DOHH2 (cell line): ENCODE measurements at regions not wholly inside any gene's neighbourhood (a gene's known extent, or its start where the extent isn't known, plus 50 kb on each side); places are given as distances from the start of the nearest gene placed in this dataset.

Experiments used
- H3F3A ChIP-seq: fragments of 200-600 bp; sonication (generic), shearing (Covaris generic); 2 replicates; pipeline ENCODE4 v1.6.0; 2016; ENCODE audit warnings: antibody characterized with exemption, mild to moderate bottlenecking; ENCODE audit not compliant: control insufficient read depth, insufficient read depth
- H3K27ac ChIP-seq: fragments of 200-600 bp; sonication (generic); 2 replicates; pipeline ENCODE4 v1.5.1; 2014; ENCODE audit warnings: low read depth, mild to moderate bottlenecking, low read length, moderate library complexity
- H3K27me3 ChIP-seq: fragments of 200-600 bp; sonication (generic); 2 replicates; pipeline ENCODE4 v1.6.1; 2014; ENCODE audit warnings: mild to moderate bottlenecking, low read length, mixed read lengths; ENCODE audit not compliant: control insufficient read depth
- H3K36me3 ChIP-seq: fragments of 200-600 bp; sonication (generic); 2 replicates; pipeline ENCODE4 v1.6.1; 2014; ENCODE audit warnings: mild to moderate bottlenecking, low read length, moderate library complexity, mixed read lengths; ENCODE audit not compliant: control insufficient read depth
- H3K4me1 ChIP-seq: fragments of 200-600 bp; sonication (generic); 2 replicates; pipeline ENCODE4 v1.6.1; 2014; ENCODE audit warnings: mild to moderate bottlenecking, low read length, mixed read lengths; ENCODE audit not compliant: control insufficient read depth
- H3K4me2 ChIP-seq: fragments of 200-600 bp; sonication (generic); 2 replicates; pipeline ENCODE4 v1.6.0; 2014; ENCODE audit warnings: mild to moderate bottlenecking, low read length, moderate library complexity
- H3K4me3 ChIP-seq: fragments of 200-600 bp; sonication (generic); 2 replicates; pipeline ENCODE4 v1.5.1; 2014; ENCODE audit warnings: mild to moderate bottlenecking, low read length, mixed read lengths
- H3K79me2 ChIP-seq: fragments of 200-600 bp; sonication (generic); 2 replicates; pipeline ENCODE4 v1.6.1; 2014; ENCODE audit warnings: mild to moderate bottlenecking, low read length, mixed read lengths; ENCODE audit not compliant: control insufficient read depth
- H3K9me2 ChIP-seq: fragments of 200-600 bp; sonication (generic); replicated peaks from 2 replicates; pipeline ENCODE4 v1.6.1; 2014; ENCODE audit warnings: mild to moderate bottlenecking, low read length, mixed read lengths; ENCODE audit not compliant: control insufficient read depth
- H3K9me3 ChIP-seq: fragments of 200-600 bp; sonication (generic); 2 replicates; pipeline ENCODE4 v1.6.1; 2014; ENCODE audit warnings: antibody characterized with exemption, low read length, mixed read lengths; ENCODE audit not compliant: control insufficient read depth, insufficient read depth
- H4K20me1 ChIP-seq: fragments of 200-600 bp; sonication (generic); 2 replicates; pipeline ENCODE4 v1.6.0; 2014; ENCODE audit warnings: low read depth, mild to moderate bottlenecking, antibody characterized with exemption, low read length, moderate library complexity; ENCODE audit not compliant: control insufficient read depth, insufficient read depth
- CTCF ChIP-seq: fragments of 200-600 bp; sonication (generic); IDR thresholded peaks from one replicate; pipeline ENCODE4 v1.5.1; 2014; ENCODE audit warnings: antibody characterized with exemption, mild to moderate bottlenecking, low read depth, low read length; ENCODE audit not compliant: poor library complexity, severe bottlenecking
- EZH2phosphoT487 ChIP-seq: fragments of 200-600 bp; sonication (generic); IDR thresholded peaks from 2 replicates; pipeline ENCODE4 v1.6.1; 2017; ENCODE audit warnings: borderline replicate concordance, mild to moderate bottlenecking, antibody characterized with exemption, low read length, moderate library complexity, mixed read lengths

DNA sequence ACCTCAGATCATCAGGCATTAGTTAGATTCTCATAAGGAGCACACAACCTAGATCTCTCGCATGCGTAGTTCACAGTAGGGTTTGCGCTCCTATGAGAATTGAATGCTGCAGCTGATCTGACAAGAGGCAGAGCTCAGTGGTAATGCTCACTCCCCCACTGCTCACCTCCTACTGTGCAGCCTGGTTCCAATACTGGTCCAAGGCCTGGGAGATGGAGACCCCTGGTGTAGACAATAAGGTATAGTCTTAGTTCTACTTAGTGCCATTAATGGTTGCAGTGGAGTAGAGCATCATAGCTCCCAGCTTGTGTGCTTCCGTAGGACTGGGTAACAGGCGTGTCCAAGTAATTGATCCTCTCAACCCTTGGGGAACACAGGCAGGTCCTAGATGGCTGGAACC is 70.4 kb upstream of the ANKRD55 start:
- Histone ChIP-seq H4K20me1 (no peaks in the 10 kb centered on the region), H3K79me2 (no peaks in the 10 kb centered on the region), H3K9me3 (no peaks in the 10 kb centered on the region), H3K4me2 (no peak overlapping the region), H3K27me3 (no peaks in the 10 kb centered on the region), H3F3A (no peaks in the 10 kb centered on the region), H3K4me3 (no peak overlapping the region), H3K4me1 (no peaks in the 10 kb centered on the region), H3K27ac (no peak overlapping the region), H3K36me3 (no peaks in the 10 kb centered on the region), H3K9me2 (no peaks in the 10 kb centered on the region)
- TF ChIP-seq CTCF (no peak), EZH2phosphoT487 (no peak)

- H3K4me1 ChIP-seq = no peaks in the 10 kb centered on the region
- TF ChIP-seq EZH2phosphoT487 (no peak), CTCF (no peak)
- no peak overlapping the region for H3K4me2 ChIP-seq
- no peaks in the 10 kb centered on the region for H3K9me3 ChIP-seq
- H3K27ac ChIP-seq = no peak overlapping the region
- no peaks in the 10 kb centered on the region for H3F3A ChIP-seq
- H3K79me2 ChIP-seq = no peaks in the 10 kb centered on the region
- no peaks in the 10 kb centered on the region for H3K9me2 ChIP-seq
- no peak overlapping the region for H3K4me3 ChIP-seq
- H4K20me1 ChIP-seq = no peaks in the 10 kb centered on the region
- H3K27me3 ChIP-seq = no peaks in the 10 kb centered on the region
- H3K36me3 ChIP-seq = no peaks in the 10 kb centered on the region
Observed at GRCh38 chr5:56302027-56302426, 68.9 kb upstream of the ANKRD55 start.

GRCh38 chr5:56301069-56301468 is 67.9 kb upstream of the ANKRD55 start:
- Histone ChIP-seq H3K4me2 (no peak overlapping the region), H3K9me2 (no peaks in the 10 kb centered on the region), H3K27ac (no peak overlapping the region), H3F3A (no peaks in the 10 kb centered on the region), H3K4me3 (no peak overlapping the region), H3K27me3 (no peaks in the 10 kb centered on the region), H3K4me1 (no peaks in the 10 kb centered on the region), H3K36me3 (no peaks in the 10 kb centered on the region), H3K79me2 (no peaks in the 10 kb centered on the region), H3K9me3 (no peaks in the 10 kb centered on the region), H4K20me1 (no peaks in the 10 kb centered on the region)
- no peak for TF ChIP-seq CTCF
- TF ChIP-seq EZH2phosphoT487 = no peak

DNA sequence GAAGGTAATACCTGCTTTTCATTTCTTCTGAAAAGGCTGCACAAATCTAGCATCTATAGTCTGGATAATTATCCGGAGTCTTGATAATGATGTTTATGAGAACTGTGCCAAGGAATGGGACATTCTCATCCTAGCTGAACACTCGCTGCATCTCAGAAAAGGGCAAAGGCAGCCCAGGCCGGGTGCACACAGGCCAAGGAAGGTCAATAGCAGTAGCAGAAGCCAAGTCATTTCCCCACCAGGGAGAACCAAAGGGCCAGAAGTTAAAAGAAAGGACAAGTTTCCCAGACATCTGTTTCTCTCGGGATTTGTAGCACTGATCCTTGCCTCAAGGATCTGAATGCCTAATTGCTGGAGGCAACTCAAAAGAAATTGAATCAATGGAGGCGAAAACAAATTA is 66.1 kb upstream of the ANKRD55 start:
- H3K4me2 ChIP-seq = no peak overlapping the region
- no peaks in the 10 kb centered on the region for H3K9me3 ChIP-seq

More for the DNA sequence above, 66.1 kb upstream of the ANKRD55 start:
- Histone ChIP-seq H4K20me1 (no peaks in the 10 kb centered on the region), H3K27me3 (no peaks in the 10 kb centered on the region), H3K9me2 (no peaks in the 10 kb centered on the region), H3K27ac (no peak overlapping the region), H3K79me2 (no peaks in the 10 kb centered on the region), H3K4me1 (no peaks in the 10 kb centered on the region), H3F3A (no peaks in the 10 kb centered on the region), H3K4me3 (no peak overlapping the region), H3K36me3 (no peaks in the 10 kb centered on the region)
- TF ChIP-seq CTCF (no peak), EZH2phosphoT487 (no peak)
